Muscle layer of duodenum (tissue), 2 donors: ENCODE measurements at regions not wholly inside any gene's neighbourhood (a gene's known extent, or its start where the extent isn't known, plus 50 kb on each side); places are given as distances from the start of the nearest gene placed in this dataset.

Experiments
- H3K27ac ChIP-seq: one replicate; pipeline ENCODE4 v1.7.0; 2013; ENCODE audit warnings: mild to moderate bottlenecking, low read length
- H3K27me3 ChIP-seq: one replicate; pipeline ENCODE4 v1.7.0; 2013; ENCODE audit warnings: low read depth, mild to moderate bottlenecking, control low read depth, low read length
- H3K36me3 ChIP-seq, 2 donors: one replicate each; pipeline ENCODE4 v1.7.0; 2013; ENCODE audit warnings: low read length in 2 of 2, control low read depth in 1 of 2, mild to moderate bottlenecking in 1 of 2; ENCODE audit not compliant: insufficient read depth in 2 of 2, control insufficient read depth in 1 of 2
- H3K4me1 ChIP-seq, 2 donors: one replicate each; pipeline ENCODE4 v1.7.0; 2013; ENCODE audit warnings: low read length in 2 of 2, mild to moderate bottlenecking in 2 of 2, control low read depth in 1 of 2, moderate library complexity in 1 of 2; ENCODE audit not compliant: insufficient read depth in 2 of 2, control insufficient read depth in 1 of 2
- H3K4me3 ChIP-seq, 2 donors: one replicate each; pipeline ENCODE4 v1.7.0; 2013; ENCODE audit warnings: low read length in 2 of 2, low read depth in 1 of 2, mild to moderate bottlenecking in 1 of 2
- H3K9me3 ChIP-seq, 2 donors: one replicate each; pipeline ENCODE4 v1.7.0; 2013; ENCODE audit warnings: low read length in 2 of 2, control low read depth in 1 of 2, mild to moderate bottlenecking in 1 of 2; ENCODE audit not compliant: control insufficient read depth in 1 of 2
- donor health status: healthy.

DNA sequence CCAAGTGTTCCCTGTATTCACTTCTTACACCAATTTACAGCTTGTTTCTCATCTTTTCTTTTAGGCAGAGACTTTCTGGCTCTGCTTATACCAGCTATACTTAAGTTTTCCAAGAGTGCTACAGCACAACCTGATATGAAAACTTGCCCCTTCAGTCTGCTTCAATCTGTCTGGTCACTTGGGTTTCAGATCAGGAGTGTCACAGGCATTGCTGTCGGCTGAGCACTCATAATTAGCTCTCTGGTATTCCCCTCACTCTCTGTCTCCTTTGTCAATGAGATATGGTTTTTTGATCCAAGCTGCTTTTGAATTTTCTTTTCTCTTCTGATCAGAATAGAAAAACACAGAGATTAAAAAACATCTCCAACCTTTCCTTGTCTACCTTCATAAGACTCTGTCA lies 194.9 kb upstream of the UMPS start:
- Histone ChIP-seq H3K4me3 (no peak overlapping the region), H3K27ac (no peak overlapping the region), H3K9me3 (no peaks in the 10 kb centered on the region), H3K4me1 (no peaks in the 10 kb centered on the region), H3K27me3 (no peaks in the 10 kb centered on the region), H3K36me3 (no peaks in the 10 kb centered on the region)

DNA sequence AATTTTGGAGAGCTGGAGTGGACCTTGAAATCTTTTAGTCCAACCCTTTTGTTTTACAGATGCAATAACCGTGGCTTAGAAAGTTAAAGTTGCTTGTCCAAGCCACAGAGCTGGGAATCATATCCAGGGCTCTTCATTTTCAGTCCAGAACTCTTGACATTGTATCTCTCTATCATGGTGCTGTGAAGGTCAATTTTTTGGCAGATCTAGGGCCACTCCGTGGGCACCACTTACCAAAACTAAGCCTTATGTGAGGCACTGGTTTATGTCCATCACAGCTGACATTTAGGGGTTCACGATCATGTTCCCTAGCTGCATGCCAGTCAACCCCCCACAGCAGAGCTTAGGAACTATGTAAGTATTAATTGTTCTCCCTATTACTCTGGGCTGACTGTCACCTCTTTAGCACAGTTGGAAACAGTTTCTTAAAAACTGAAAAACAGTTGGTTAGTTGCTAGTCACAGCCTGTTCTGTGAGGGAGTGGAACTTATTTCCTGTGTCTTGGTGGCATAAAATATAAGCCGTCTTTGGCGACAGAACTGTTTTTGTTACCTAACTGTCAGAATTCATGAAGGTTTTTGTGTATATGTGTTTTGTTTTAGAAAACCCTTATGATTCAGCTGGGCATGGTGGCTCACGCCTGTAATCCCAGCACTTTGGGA lies 189.6 kb upstream of the UMPS start:
- H3K9me3 ChIP-seq: no peaks in the 10 kb centered on the region
- no peak overlapping the region for H3K27ac ChIP-seq
- H3K27me3 ChIP-seq: no peaks in the 10 kb centered on the region
- no peaks in the 10 kb centered on the region for H3K36me3 ChIP-seq
- no peak overlapping the region for H3K4me3 ChIP-seq
- H3K4me1 ChIP-seq: no peaks in the 10 kb centered on the region

DNA sequence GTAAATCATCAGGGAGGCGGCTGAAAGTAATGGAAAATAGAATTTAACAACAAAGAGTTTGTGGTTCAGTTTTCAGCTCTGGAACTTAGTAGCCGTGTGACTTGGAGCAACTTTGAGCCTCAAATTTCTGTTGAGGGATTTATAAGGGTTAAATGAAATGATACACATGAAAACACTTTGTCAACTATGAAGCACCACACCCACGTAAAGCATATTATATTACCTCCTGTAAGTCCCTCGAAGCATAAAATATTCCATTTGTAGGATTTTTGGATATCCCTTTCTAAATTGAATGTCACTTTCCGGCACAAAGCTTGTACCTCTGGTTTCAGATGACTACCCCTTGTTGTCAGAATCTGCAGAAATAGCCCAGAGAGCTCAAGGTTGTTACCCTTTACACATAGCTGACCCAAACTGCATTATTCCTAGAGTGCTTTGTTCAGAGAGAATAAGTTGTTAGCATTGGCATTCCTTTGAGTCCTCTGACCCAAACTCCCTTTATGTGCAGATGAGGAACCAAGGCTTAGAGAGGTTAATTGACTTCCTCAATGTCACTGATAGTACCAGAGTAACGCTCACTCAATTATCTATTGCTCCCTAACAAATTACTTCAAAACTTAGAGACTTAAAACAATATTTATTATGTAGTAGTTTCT lies 187.9 kb upstream of the UMPS start:
- no peak overlapping the region for H3K4me3 ChIP-seq
- H3K4me1 ChIP-seq: no peaks in the 10 kb centered on the region
- no peaks in the 10 kb centered on the region for H3K9me3 ChIP-seq
- no peaks in the 10 kb centered on the region for H3K27me3 ChIP-seq
- H3K36me3 ChIP-seq: no peaks in the 10 kb centered on the region
- H3K27ac ChIP-seq: no peak overlapping the region

DNA sequence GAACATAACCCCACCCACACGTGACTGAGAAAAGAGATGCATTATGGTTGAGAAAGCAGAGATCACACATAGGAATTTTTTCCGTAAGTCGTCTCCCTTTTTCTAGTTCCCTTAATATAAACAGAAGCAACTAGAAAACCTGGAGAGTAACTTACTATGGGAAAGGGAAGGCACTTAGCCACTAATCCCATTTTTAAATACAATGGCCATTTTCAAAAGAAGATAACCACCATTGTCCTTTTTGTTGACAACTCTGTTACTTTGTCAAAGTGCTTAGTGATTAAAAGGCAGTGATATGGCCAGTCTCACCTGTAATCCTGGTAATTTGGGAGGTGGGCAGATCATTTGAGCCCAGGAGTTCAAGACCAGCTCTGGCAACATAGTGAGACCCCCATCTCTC lies 184.4 kb upstream of the UMPS start:
- Histone ChIP-seq H3K4me3 (no peak overlapping the region), H3K4me1 (no peaks in the 10 kb centered on the region), H3K27me3 (no peaks in the 10 kb centered on the region), H3K36me3 (no peaks in the 10 kb centered on the region), H3K9me3 (no peaks in the 10 kb centered on the region), H3K27ac (no peak overlapping the region)

DNA sequence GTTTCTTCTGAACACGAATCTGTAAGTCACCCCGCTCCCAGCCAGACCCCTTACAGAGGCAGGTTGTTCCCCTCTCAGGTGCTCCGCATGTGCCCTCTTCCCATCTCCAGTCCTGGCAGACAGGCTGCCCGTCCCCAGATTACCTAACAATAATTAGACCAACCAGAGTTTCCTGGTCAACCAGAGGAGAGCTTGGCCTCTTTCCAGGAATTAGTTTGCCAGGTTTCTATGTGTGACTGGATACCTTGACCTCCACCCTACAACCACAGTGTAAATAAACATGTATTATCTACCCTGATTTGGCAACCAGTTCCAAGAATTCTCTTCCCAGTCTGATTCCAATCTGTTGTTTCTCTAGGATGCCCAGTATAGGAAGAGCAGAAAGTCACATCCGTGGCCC lies 178.0 kb upstream of the UMPS start:
- Histone ChIP-seq H3K4me3 (no peak overlapping the region), H3K9me3 (no peaks in the 10 kb centered on the region), H3K36me3 (no peaks in the 10 kb centered on the region), H3K27ac (no peak overlapping the region), H3K4me1 (peaks cover 0 to 11% of the 10 kb centered on the region in 2 donors), H3K27me3 (no peaks in the 10 kb centered on the region)

DNA sequence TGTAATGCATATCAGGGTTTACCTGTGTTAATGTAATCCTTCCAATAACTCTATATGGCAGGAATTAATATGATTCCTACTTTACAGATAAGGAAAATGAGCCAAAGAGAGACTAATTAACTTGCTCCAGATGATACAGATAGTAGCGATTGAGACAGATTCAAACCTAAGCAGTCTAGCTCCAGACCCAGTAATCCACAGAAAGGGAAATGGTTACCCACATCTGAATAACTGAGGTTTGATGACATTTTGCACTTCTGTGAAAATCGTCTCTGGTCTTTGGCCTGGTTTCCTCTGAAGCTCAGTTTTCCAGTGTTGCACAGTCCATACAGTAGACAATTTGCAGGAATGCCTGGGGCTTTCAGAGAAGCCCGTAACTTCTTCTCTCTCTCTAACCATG lies 177.1 kb upstream of the UMPS start:
- H3K4me3 ChIP-seq: no peak overlapping the region
- no peaks in the 10 kb centered on the region for H3K9me3 ChIP-seq
- no peaks in the 10 kb centered on the region for H3K36me3 ChIP-seq
- peaks cover 0 to 18% of the 10 kb centered on the region in 2 donors for H3K4me1 ChIP-seq
- no peaks in the 10 kb centered on the region for H3K27me3 ChIP-seq
- no peak overlapping the region for H3K27ac ChIP-seq

DNA sequence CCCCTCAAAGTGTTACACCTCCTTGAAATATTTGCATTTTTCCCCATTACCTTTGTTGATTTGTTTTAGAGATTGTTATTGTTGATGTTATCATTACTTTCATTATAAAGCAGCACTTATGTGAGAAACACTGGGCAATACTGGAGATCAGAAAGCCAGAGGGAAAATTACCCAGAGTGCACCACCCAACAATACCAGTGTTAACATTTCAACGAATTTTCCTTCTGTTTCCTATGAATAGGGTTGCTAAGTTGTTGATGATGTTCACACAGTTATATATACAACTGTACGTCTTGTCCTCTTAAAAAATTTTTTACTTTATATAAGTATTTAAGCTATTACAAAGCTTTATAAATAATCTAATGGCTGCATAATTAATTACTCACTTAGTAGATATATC lies 173.6 kb upstream of the UMPS start:
- no peak overlapping the region for H3K27ac ChIP-seq
- H3K36me3 ChIP-seq: no peaks in the 10 kb centered on the region
- H3K27me3 ChIP-seq: no peaks in the 10 kb centered on the region
- no peaks in the 10 kb centered on the region for H3K9me3 ChIP-seq
- H3K4me3 ChIP-seq: no peak overlapping the region
- peaks cover 11 to 45% of the 10 kb centered on the region in 2 donors for H3K4me1 ChIP-seq

DNA sequence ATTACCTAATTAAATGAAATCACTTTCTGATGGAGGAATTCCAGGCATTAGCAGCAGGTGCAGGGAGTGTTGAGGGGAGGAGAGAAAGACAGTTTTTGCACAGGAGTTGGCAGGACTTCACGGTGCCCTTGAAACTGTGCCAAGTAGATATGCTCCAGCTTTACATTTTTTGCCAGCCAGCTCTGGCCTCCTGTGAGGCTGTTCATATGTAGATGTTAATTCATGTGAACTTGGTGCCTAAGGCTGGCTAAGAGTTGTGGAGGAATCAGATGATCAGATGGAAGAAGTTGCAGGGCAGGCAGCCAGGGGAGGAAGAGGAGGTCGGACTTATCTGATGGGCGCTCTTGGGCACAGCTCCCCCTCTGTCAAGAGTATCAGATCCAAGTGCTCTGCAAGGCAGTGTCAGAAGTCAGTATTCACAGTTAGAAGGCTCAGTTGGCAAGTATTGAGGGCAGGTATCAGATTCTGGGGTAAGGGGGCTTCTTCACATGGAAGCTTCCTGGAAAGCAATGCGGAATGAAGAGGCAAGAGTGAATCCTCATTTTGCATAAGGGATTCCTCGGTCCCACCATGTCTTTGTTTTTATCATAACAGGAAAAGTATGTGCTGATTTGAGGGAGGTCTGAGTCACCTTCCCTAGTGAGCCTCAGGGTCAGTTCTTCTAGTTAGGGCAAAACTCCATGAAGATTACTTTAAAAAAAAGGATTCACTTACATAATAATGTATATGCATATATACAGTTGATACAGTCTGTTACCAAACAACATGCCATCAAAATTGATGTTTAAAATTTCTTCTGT lies 172.6 kb upstream of the UMPS start:
- Histone ChIP-seq H3K27me3 (no peaks in the 10 kb centered on the region), H3K9me3 (no peaks in the 10 kb centered on the region), H3K4me3 (no peak overlapping the region), H3K36me3 (no peaks in the 10 kb centered on the region), H3K4me1 (peaks cover 11 to 45% of the 10 kb centered on the region in 2 donors), H3K27ac (no peak overlapping the region)

DNA sequence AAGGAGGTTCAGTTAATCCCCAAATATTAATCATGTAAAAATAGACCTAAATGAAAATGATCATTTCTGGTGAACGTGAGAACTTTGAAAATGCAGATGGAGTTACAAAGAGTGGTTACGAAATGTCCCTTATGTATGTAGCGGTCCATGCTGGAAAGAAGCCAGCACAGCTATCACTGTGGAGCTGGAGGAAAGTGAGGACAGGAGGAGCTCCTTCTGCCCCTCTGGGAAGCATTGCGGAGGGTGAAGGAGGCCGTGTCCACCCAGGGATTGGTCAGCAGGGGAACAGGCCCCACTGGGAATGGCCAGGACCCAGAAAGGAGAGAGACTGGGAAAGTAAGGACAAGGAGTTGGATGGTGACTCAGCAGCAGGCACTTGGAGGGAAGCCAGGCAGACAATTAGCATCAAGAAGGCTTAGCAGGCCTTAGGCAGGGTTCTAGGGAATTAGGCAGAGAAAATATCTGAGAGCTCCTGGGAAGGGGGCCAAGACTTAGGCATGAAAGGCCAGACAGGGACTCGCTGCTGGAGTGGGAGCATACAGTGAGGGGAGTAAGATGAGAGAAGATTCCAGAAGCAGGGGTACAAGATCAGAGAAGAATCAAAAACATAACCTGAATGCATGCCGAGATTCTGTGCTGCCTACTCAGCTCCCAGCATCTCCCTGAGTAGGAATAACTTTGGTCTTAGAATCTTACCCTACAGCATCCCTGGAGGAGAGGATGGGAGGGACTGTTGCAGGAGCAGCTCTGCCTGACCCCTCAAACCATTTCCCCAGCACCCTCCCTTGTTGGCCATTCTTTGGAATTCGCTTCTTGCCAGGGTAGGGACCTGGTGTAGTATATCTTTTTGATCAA lies 171.0 kb upstream of the UMPS start:
- peaks cover 11 to 45% of the 10 kb centered on the region in 2 donors for H3K4me1 ChIP-seq
- H3K36me3 ChIP-seq: no peaks in the 10 kb centered on the region
- H3K4me3 ChIP-seq: no peak overlapping the region
- H3K27me3 ChIP-seq: no peaks in the 10 kb centered on the region
- H3K9me3 ChIP-seq: no peaks in the 10 kb centered on the region
- peak overlapping the region; percentile 25 for H3K27ac ChIP-seq

DNA sequence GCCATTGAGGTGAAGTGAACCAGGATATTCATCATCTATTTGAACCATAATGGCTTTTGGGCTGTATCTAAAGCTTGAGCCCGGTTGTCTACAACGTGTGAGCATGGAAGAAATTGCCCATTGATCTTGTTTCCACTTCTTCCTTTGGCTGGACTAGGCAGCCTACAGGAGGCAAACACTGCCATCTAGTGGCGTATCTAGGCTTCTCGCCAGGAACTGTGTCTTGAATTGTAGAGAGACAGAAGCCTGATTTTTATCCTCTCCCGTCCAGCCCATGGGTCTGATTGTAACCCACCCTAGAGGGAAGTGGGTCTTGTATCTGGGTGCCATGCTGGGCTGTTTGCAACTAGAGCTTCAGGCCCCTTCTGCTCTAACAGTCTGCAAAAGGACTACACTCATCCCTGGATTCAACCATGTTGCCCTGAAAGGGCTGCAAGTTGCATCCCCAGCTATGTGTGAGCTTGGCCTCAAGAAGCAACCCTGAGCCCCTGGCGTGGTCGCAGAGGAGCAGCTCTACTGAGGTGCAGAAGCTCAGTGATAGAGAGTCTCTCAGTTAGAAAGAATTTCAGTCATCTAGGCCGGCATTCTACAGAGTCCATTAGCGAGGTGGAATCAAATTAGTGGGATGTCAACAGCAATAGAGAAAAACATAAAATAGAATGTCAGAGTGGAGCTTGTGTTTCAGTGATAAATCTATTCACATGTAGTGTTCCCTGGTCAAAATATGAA lies 170.2 kb upstream of the UMPS start:
- Histone ChIP-seq H3K4me3 (no peak overlapping the region), H3K27ac (peak overlapping the region; percentile 25)

More for the DNA sequence above, 170.2 kb upstream of the UMPS start:
- Histone ChIP-seq H3K36me3 (no peaks in the 10 kb centered on the region), H3K9me3 (no peaks in the 10 kb centered on the region), H3K4me1 (peaks cover 11 to 50% of the 10 kb centered on the region in 2 donors), H3K27me3 (no peaks in the 10 kb centered on the region)
